ENCODE measurements at regions not wholly inside any gene's neighbourhood (a gene's known extent, or its start where the extent isn't known, plus 50 kb on each side); places are given as distances from the start of the nearest gene placed in this dataset.

- TF ChIP-seq CTCF (IDR thresholded peaks at IDR 0.05) (peak; percentile 88 to 96 (median 92)), POLR2A (IDR thresholded peaks at IDR 0.05) (no peak)
Observed at GRCh38 chr20:22691369-22692118, 107.2 kb upstream of the FOXA2 start.

Measured in heart left ventricle (tissue), 13 donors.